HG03095 (cell line): ENCODE measurements at regions not wholly inside any gene's neighbourhood (a gene's known extent, or its start where the extent isn't known, plus 50 kb on each side); places are given as distances from the start of the nearest gene placed in this dataset.

Experiments used
- ATAC-seq: cut with Tn5 transposase; IDR thresholded peaks from one replicate; pipeline ENCODE4 v1.9.1; 2021; ENCODE audit warnings: moderate library complexity; ENCODE audit not compliant: unreplicated experiment

- ATAC-seq = no peak
Measured at GRCh38 chr11:59302991-59303390, 55.7 kb upstream of the OR5AN1 start.

- no peak for ATAC-seq
Measured at GRCh38 chr11:59295435-59295834, 63.3 kb upstream of the OR5AN1 start.

- ATAC-seq = no peak
Measured at GRCh38 chr11:59292611-59293010, 66.1 kb upstream of the OR5AN1 start.

- no peak for ATAC-seq
Measured at GRCh38 chr11:59291228-59291627, 67.5 kb upstream of the OR5AN1 start.

GRCh38 chr11:59289356-59290181, 69.1 kb upstream of the OR5AN1 start:
- ATAC-seq = no peak

- no peak for ATAC-seq
Measured at GRCh38 chr11:59285716-59286260, 72.9 kb upstream of the OR5AN1 start.

- ATAC-seq = no peak
Measured at GRCh38 chr11:59284773-59285129, 72.0 kb upstream of the MPEG1 start.

GRCh38 chr11:59283825-59284772, 71.4 kb upstream of the MPEG1 start:
- peak; percentile 74 for ATAC-seq

- ATAC-seq = no peak
Measured at GRCh38 chr11:59283311-59283710, 70.6 kb upstream of the MPEG1 start.

- no peak for ATAC-seq
Measured at GRCh38 chr11:59281177-59281576, 68.5 kb upstream of the MPEG1 start.

GRCh38 chr11:59273373-59273841, 60.7 kb upstream of the MPEG1 start:
- peak; percentile 93 for ATAC-seq

- no peak for ATAC-seq
Measured at GRCh38 chr11:59272771-59273372, 60.1 kb upstream of the MPEG1 start.

GRCh38 chr11:59271811-59272327, 59.1 kb upstream of the MPEG1 start:
- ATAC-seq = no peak

- ATAC-seq = no peak
Measured at GRCh38 chr11:59271247-59271755, 58.6 kb upstream of the MPEG1 start.

- ATAC-seq = no peak
Measured at GRCh38 chr11:59267736-59268475, 55.2 kb upstream of the MPEG1 start.

GRCh38 chr11:59267196-59267595, 54.5 kb upstream of the MPEG1 start:
- peak; percentile 62 for ATAC-seq

GRCh38 chr11:59266491-59266890, 53.8 kb upstream of the MPEG1 start:
- no peak for ATAC-seq

GRCh38 chr11:59265735-59266134, 53.0 kb upstream of the MPEG1 start:
- no peak for ATAC-seq

- ATAC-seq = no peak
Measured at GRCh38 chr11:59264736-59265135, 52.0 kb upstream of the MPEG1 start.
